ENCODE measurements at regions not wholly inside any gene's neighbourhood (a gene's known extent, or its start where the extent isn't known, plus 50 kb on each side); places are given as distances from the start of the nearest gene placed in this dataset.

DNA sequence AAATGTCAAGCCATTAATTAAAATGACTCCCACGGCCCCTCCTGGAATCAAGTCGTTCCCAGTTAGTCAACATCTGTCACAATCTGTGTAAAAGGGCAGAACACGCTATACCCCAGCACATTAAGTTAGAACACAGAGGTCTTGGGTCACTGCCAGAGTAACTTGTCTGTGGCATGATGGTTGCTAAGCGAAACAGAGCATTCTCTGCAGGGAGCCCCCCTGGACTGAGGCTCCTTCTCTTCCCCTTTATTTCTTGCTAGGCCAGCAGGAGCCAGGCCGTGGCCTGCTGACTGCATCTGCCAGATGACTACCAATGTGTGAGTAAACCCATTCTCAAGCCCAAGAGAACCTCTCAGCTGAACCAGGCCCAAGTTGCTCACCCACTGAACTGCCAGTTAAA lies 51.9 kb upstream of the ZBED3 start:
- TF ChIP-seq, protein P1, sequence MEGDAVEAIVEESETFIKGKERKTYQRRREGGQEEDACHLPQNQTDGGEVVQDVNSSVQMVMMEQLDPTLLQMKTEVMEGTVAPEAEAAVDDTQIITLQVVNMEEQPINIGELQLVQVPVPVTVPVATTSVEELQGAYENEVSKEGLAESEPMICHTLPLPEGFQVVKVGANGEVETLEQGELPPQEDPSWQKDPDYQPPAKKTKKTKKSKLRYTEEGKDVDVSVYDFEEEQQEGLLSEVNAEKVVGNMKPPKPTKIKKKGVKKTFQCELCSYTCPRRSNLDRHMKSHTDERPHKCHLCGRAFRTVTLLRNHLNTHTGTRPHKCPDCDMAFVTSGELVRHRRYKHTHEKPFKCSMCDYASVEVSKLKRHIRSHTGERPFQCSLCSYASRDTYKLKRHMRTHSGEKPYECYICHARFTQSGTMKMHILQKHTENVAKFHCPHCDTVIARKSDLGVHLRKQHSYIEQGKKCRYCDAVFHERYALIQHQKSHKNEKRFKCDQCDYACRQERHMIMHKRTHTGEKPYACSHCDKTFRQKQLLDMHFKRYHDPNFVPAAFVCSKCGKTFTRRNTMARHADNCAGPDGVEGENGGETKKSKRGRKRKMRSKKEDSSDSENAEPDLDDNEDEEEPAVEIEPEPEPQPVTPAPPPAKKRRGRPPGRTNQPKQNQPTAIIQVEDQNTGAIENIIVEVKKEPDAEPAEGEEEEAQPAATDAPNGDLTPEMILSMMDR (conservative IDR thresholded peaks at IDR 0.05) = no peak
- no peak for TF ChIP-seq ZFX (IDR thresholded peaks at IDR 0.05)
